Effector CD8-positive, alpha-beta T cell (primary cell): ENCODE measurements at regions not wholly inside any gene's neighbourhood (a gene's known extent, or its start where the extent isn't known, plus 50 kb on each side); places are given as distances from the start of the nearest gene placed in this dataset.

Experiments used
- DNase-seq: peaks from one replicate; lab custom pipeline; 2025; lab: John Stamatoyannopoulos, UW

DNA sequence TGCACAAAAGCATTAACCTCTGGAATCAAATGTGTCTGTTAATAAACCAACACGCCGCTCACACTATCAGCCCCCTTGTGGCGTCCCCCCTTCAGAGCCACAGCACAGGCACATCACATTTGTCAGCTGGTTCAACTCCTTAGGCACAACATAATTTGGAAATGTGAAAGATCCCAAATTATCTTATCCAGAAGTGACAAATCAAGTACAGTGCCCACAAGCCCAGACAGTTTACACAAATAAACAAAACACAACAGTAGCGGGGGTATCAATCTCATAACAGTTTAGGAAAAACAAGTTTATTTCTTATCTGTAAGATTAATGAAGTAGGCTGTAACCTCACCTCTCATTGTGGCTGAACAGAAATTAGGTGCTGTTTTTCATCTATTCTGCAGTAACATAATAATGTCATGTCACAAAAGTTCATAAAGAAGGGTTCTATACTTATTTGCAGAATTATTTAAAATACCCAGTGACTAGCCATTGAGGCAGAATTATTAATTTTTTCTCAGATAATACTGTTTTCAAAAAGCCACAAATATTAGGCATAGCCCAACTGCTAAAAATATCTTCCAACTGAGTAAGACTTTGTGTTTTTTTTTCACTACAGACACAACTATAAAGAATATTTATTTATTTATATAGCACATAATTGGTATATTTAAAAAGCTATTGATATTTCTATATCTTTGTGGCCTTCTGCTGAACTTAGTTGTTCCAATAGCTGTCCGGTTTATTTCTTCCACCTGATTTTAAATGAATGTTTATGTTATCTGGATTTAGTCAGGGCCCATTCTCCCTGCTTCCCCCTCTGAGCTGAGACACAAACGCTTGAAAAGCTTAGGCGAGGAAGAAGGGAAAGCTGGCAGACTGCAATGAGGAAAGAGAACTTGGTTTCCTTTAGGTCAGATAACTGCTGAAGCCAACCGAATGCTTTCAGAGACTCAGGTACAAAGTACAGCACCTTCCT, 214.7 kb downstream of the QDPR start:
- no peak for DNase-seq

DNA sequence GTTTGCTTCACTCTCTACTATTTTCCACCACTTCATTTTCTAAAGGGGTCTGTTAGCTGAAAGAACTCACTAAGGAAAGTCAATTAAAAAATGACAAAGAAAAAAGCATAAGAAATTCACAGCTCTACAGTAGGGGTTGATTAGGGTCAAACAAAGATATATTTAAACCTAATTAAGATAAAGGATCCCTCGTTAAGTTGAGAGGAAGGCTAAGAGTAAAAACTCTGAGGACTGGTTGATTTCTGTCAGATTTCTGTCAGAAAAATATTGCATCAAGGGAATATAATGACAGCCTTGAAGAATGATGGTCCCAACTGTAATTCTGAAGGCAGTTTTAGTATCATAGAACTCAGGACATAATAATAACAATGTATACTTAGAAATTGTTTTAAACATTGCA, 218.0 kb downstream of the QDPR start:
- DNase-seq, result no peak

DNA sequence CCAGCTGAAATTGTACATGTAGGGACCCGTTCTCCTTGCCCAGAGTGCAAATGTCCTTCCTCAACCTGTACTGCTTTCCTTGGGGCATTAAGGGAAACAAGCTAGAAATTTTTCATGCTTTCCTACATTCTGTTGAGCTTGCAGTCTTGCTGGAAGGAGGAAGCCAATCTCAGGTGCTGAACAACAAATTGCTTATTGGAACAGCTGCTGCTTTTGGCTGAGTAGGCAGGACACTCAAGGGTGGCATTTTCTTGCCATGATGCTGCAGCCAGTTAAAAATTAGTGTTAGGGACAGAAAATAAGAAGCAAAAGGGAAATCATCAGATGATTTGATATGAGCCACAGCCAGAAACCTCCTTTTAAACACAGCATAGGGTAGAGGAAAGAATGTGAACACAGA, 223.7 kb downstream of the QDPR start:
- DNase-seq, result no peak

DNA sequence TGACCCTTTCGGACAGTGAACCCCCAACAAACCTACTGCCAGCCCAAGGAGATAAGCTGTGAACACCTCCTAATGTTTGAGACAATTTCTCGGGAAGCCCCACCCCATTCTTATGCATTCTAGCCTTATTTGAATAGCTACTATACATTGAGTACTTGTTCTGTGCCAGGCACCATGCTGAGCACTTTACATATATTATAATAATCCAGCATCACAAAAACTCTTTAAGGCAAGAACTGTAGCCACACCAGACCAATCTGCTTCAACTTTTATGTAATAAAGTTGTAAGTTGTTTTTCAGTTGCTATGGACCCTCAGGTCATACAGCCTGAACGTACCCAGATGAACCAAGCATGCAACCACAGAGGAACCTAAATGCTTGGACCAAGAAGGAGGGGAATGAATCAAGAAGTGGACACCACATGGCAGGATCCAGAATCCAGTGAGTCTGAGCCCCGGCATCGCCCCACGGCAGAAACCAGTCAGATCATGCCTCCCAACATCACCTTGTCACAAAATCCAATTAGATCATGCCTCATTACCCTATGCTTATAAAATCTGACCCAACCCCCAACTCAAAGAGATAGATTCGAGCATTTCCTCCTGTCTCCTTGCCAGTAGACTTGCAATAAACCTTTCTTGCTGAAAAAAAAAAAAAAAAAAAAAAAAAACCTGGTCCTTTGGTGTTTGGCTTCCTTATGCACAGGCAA, 225.0 kb downstream of the QDPR start:
- DNase-seq, result no peak

DNA sequence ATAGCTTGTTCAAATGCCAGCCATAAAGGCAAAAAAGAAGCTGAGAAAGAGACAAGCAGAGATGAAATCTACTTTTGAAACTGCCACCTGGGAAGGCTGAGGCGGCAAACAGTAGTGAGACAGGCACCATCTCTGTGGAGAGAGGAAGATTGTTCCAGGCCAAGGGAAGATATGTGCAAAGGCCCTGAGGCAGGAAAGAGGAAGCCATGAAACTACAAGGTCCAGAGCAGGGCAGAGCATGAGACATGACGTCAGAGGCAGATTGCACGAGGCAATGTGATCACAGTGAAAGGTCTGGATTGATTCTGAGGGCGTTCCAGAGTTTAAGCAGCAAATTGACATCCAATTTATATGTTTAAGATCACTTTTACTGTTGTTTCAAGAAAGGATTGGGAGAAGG, 226.1 kb downstream of the QDPR start:
- DNase-seq, result no peak

DNA sequence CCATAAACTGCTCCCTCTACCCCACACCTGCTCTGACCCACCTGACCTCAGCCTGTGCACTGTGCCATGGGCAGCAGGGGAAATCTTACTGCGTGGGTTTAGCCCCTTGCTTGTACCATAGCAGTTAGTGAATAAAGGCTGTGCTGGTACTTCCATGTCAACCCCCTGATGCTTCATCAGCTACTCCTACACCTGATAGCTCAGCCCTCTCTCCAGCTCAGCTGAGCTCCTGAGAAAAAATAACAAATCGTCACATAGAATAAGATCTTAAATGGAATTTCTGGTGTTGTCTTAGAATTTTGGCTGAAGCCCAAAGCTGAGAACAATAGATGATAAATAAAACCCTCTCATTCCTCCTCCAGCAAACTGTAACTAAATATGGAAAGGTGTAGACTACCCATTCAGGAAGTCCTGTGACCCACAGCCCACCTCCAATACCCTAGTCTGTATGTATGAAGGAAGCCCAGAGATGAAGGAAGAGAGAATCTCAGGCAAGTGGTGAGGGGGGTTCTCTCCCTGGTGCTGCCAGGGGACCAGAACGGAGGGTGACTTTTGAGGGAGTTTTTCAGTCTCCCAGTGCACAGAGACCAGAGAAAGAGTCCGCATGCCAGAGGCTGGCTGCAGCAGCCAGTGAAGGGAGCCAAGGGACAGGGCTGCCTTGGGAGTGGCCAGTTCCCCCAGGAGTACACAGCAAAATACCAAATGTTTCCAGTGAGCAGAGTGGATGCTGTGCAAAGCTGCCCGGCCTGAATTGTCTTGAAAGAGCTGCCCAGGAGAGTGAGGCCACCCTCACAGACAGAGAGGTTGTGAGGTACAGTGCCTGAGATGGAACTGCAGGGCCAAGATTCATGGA, 227.3 kb downstream of the QDPR start:
- DNase-seq, result no peak

DNA sequence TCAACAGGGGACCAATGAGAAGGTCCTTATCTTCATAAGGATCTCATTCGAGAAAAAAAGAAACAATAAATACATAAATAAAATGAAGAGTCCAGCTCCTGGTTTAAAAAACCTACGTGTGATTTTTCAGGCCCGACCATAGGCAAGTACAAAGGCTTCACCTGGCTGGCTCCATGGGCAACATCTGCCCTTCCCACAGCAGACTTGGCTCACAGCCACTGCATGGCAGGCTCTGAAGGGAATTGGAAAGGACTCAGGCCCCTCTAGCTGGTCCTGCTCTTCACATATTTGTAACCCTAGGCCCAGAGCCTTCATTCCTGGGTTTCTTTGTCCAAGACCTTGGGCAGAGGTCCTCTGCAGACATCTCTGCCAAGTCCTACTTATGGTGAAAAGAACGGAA, 228.1 kb downstream of the QDPR start:
- DNase-seq, result no peak

DNA sequence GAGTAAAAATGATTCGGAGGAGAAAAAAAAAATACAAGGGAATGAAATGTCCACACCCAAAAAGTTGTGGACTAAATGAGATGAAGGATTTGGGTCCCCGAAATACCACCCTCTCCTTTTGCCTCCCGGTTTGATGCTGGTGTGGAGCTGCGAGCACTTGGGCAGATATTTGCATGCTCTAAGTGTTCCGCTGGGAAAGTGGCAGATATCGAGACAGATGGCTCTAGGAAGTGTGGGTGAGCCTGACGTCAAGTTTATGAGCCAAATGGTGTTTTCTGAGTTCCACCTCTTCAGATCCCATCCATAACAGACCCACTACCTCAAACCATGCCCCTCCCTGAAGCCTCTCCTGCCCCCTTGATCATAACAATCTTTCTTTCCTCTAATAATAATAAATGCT, 228.6 kb downstream of the QDPR start:
- DNase-seq, result no peak

DNA sequence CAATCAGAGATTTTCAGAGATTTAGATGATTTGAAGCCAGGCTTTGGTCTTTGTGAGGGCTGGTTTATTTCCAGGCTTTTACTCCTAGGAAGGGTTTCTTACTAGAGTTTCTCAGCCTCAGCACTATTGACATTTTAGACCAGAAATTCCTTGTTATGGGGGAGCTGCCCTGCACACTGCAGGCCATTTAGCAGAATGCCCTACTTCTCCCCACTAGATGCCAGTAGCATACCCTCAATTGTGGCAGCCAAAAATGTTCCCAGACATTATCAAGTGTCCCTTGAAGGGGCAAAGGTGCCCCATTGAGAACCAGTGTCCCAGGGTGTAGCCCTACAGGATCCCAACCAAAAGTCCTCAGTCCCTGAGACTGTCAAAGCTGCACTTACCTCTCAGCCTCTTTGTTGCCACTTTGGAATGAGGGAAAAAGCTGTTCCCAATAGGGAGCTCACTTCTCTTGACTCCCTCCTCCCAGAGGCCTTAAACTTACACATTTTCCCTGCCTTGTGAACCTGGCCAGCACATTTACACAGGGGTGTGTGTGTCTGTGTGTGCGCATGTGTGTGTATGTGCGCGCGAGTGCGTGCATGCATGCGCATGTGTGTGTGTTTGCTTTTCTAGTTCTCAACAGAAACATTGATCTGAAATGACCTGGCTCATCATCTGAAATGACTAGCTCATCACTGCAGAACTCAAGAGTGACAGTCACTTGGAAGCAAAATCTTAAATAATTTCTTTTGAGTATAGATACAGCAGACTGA, 231.4 kb downstream of the QDPR start:
- DNase-seq, result no peak

DNA sequence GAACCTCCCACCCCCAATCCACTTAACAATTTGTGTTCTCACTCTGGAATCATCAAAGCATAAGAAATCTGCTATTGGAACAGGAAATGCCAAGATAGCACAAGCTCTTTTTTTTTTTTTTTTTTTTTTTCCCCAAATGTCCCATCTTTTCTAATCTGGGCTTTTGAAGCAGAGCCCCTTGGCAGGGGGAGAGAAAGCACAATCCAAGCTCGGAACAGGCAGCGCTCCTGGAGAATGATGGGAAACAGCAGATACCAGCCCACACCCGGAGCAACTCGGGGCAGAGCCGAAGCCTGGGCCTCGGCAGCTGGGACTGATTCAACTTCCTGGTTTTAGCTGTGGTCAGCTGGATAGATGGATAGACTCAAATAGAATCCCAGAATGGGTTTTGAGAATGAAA, 235.1 kb downstream of the QDPR start:
- DNase-seq, result no peak

DNA sequence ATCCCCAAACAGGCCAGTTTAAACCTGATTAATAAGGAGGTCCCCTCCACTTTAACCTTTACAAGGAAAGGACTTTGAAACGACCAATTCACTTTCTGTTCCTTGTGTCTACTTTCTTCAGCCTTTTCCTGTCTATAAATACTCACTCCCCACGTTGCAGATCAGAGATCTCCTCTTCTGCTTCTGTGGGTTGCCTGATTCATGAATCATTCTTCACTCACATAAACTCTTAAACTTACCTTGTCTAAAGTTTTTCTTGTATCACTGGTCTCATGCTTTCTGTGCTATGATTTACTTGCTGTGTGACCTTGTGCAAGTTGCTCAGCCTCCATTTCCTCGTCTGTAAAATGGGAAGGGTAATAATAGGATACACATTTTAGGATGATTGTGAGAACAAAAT, 236.1 kb downstream of the QDPR start:
- DNase-seq, result no peak

DNA sequence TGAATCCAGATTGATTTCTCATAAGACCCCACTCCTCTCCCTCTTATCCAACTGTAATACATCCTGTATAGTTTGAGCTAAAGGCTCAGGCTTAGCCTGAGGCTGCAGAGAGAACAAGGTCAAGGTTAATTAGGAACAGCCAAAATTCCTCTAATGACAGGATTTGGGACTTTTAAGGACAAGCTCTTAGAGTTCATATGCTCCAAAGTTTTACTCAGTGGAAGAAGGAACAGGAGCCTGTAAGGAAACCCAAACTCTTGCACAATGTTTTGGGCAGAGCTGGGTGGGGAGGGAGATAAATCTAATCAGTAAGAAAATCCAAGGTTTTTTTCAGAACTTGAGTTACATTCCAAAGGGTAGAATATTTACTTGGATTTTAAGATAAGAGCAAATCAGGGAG, 238.8 kb downstream of the QDPR start:
- DNase-seq, result no peak

DNA sequence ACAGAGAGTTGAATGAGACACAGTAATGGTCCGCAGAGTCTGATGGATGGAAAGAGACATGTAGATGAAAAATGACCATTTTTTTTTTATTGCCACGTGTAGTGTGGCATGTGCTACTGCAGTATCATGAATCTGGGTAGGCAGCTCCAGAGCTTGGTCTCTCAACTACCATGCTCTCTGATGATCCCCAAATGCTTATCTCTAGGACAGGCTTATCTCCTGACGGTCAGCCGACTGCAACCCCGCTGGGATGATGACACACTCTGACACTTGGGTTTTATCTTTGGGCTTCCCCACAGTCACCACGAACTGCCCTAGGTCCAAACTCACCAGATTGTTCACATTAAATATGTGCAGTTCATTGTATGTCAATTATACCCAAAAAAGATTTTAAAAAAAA, 239.7 kb downstream of the QDPR start:
- no peak for DNase-seq

DNA sequence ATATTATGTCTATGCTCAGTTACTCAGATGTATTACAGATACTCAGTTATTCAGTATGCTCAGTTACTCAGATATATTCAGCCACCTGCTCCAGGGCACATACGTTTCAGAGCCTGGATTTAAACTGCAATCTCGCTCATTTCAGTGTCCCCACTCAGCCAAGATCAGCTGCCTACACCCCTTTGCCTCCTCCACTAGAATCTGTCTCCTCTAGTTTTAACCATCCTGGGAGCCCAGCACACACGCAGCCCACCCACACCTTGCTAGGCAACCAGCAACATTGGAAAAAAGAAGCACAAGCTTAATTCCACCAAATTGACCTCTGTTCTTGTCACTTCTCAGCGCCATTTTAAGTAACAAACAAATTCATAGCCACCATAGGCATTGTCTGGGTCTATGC, 246.2 kb downstream of the QDPR start:
- no peak for DNase-seq

DNA sequence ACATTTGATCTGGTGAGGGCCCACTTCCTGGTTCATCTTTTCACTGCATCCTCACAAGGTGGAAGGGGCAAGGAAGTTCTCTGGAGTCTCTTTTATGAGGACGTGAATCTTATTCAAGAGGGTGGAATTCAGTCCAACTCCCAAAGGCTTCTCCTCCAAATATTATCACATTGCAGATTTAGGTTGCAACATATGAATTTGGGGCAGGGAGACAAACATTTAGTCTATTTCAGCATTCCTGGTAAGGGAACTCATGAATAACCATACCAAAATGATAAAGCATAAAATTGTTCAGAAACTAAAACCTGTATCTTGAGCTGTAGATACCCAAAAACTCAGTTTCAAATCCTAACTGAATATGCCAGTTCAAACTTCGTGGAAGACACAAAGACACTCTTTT, 246.8 kb downstream of the QDPR start:
- DNase-seq, result no peak

DNA sequence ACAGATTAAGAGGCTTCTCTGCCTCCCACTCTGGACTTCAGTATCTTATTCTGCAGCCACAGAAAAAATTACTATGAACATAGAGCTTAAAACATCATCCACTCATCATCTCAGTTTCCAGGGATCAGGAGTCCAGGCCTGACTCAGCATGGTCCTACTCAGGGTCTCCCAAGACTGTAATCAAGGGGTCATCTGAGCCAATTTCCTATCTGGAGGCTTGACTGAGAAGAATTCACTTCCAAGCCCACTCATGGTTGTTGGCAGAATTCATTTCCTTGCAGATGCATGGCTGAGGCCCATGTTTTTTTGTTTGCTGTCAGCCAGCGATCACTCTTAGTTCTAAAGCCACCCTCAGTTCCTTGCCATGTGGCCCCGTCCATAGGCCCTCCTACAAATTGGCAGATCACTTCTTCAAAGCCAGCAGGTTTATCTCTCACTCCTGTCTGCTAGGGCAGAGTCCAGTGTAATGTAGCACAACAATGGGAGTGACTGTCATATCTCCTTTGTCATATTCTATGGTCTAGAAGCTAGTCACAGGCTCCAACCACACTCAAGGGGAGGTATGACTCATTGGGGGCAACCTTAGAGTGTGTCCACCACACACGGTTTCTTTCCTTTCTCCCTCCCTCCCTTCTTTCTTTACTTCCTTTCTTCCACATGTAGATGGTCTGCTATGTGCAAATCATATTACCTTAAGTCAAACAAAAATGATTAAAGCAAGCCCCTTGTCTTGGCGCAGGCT, 251.6 kb downstream of the QDPR start:
- DNase-seq, result no peak

DNA sequence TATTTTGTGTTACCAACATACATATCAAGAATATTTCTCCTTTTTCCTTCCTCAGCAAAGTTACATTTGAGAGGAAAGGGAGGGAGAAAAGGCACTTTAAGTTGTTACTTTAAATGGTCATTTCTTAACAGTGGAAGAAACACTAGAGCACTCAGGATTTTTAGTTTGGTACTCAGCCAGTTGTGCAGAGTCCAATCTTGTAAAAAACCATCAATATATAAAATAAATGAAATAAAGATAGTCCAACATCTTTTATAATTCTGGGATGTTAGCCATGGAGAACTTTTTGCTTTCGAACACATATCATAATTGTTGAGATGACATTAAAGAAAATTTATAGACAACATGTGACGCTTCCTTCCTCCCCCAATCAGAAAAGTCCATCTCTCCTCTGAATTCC, 253.8 kb downstream of the QDPR start:
- DNase-seq, result no peak

DNA sequence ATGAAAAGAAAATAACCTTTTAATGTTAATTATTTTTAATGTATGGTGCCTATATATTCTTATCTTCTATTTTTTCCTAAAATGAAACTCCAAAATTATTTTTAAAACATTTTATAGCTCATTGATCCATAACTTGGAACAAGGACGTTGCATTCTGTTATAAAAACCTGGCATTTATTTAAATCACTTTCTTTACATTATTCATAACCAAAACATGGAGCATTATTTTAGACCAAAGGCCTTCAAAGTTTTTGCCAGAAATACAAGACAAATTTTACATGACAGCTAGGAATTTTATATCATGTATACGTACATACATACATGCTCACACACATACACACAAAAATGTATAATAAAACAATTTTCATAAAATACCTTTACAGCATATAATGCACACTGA, 259.8 kb downstream of the QDPR start:
- DNase-seq, result no peak

DNA sequence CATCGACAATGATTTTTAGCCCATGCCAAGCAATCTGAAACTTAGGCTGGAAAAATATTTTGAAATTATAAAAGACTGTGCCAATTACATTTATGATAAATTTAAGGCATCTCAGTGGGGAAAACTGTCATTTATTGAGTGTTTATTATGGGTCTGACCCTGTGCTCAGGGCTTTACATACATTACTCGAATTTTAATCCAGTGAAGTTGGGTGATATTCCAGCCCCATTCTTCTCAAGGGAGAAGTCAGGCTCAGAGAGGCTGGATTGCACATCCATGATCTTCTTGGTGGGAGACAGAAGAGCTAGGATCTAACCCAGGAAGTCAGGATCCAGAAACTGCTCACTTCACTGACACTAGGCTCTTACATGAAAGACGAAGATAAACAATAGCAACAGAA, 260.8 kb downstream of the QDPR start:
- DNase-seq, result no peak

DNA sequence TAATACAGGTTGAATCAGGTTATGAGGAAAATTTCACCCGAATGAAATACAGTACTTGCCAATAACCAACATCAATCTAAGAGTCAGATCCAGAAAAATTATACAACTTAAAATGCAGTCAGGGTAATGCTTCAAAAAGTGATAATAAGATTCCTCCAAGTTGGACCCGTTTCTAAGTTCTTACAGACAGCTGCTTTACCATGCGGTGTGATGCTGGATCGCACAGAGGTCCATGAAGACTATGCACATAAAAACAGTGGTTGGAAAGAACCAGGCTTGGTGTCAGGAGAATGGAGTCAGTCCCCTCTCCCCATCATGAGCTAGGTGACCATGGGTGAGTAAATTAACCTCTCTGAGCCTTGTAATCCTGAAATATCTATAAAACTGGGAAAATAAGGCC, 261.3 kb downstream of the QDPR start:
- DNase-seq, result no peak

DNA sequence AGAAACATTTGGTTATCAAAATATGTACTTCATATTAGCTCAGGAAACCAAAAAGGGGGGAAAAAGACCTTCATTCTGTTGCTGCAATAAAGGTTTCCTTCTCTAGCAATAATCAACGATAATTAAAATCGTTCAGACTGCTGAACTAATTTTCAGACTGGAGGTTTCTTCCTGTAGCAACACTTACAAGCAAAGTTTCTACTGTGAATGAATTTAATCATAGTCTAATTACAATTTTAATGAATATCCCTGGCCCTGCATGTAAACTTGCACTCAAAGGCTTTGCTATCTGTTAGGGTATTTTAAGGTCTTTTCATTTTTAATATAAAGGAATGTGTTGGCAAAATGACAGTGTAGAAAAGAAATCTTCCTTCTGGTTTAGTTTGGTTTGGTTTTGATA, 265.2 kb downstream of the QDPR start:
- DNase-seq, result no peak
